SK-N-MC (cell line): ENCODE measurements at regions not wholly inside any gene's neighbourhood (a gene's known extent, or its start where the extent isn't known, plus 50 kb on each side); places are given as distances from the start of the nearest gene placed in this dataset.

Source experiments
- EZH2 ChIP-seq: fragments of 200-600 bp; sonication (generic); IDR thresholded peaks from one replicate; pipeline ENCODE4 v1.6.1; 2017; ENCODE audit warnings: antibody characterized with exemption
- POLR2AphosphoS5 ChIP-seq: IDR thresholded peaks from 2 replicates; pipeline ENCODE4 v1.6.1; 2012; ENCODE audit warnings: mild to moderate bottlenecking, low read depth, low read length, borderline replicate concordance

DNA sequence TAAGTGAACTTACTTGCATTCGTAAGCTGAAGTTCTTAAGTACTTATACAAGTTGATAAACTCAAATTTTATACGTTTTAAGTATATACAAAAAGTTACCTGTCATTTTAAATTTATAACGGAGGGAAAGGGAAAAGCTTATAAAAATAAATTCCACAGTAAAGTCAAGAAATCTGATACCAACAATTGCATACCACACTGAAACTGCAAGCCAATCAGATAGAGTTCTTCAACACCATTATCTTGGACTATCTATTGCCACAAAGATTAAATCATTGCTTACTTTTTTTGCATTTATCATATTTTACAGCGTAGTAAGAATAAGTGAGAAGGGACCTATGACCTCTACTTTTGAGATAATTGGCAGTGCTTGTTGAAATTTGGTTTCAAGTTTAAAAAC lies 386.7 kb downstream of the TFAP2A start:
- TF ChIP-seq POLR2AphosphoS5, result no peak
- TF ChIP-seq EZH2, result no peak
